HepG2 (cell line): ENCODE measurements at regions not wholly inside any gene's neighbourhood (a gene's known extent, or its start where the extent isn't known, plus 50 kb on each side); places are given as distances from the start of the nearest gene placed in this dataset.

Source experiments
- ATAC-seq: fragments of 200-7000 bp; cut with Tn5 transposase; 3 replicates; pipeline ENCODE4 v1.9.1; 2020; ENCODE audit warnings: mild to moderate bottlenecking, moderate library complexity
- BruUV-seq: library from RNA; stranded (reverse); fragments of 400-500 nt; replicated peaks from 2 replicates; lab custom pipeline; 2021; lab: Mats Ljungman, UMichigan
- CTCF ChIA-PET: fragments of 300-600 bp; formaldehyde crosslinking; extraction: SDS; loops from one replicate; lab custom pipeline; 2021; ENCODE audit warnings: low total read pairs, inconsistent platforms, low intra/inter-chr PET ratio; lab: Yijun Ruan, JAX
- POLR2A ChIA-PET: fragments of 350-600 bp; sonication (Branson Sonifier 250); formaldehyde crosslinking; loops from one replicate; lab custom pipeline; 2020; ENCODE audit warnings: antibody characterized with exemption, inconsistent platforms; lab: Yijun Ruan, JAX
- DNase-seq: peaks from one replicate; pipeline ENCODE4 v3.0.0-alpha.2; 2015; ENCODE audit warnings: low spot score
- FAIRE-seq: peaks from 3 replicates; lab custom pipeline; 2011; peaks lifted over from hg19 to GRCh38; lab: Jason Lieb, UNC
- H2AFZ ChIP-seq: one replicate; pipeline ENCODE4 v1.6.1; 2011; ENCODE audit warnings: low read length, inconsistent platforms
- H3K27ac ChIP-seq: fragments of 300-600 bp; 3 replicates; pipeline ENCODE4 v1.8.0; 2011; ENCODE audit warnings: mixed run types, mild to moderate bottlenecking, mixed read lengths, low read length, inconsistent platforms; ENCODE audit not compliant: insufficient read depth; ENCODE audit errors: extremely low read length
- H3K27me3 ChIP-seq, 2 experiments: fragments of 200-600 bp in 1 of 2; 2 replicates in 1 of 2; 3 replicates in 1 of 2; pipeline versions ENCODE4 v1.6.0 to v1.8.0; 2011; ENCODE audit warnings: low read length in 2 of 2, mild to moderate bottlenecking in 2 of 2, moderate library complexity in 2 of 2, inconsistent platforms in 1 of 2; ENCODE audit not compliant: insufficient read depth in 2 of 2, control insufficient read depth in 1 of 2
- H3K36me3 ChIP-seq, 2 experiments: fragments of 200-600 bp in 1 of 2; replicated peaks in 1 of 2; 2 replicates in 1 of 2; 3 replicates in 1 of 2; pipeline versions ENCODE4 v1.5.1 to v1.8.0; 2011; ENCODE audit warnings: low read length in 2 of 2, inconsistent platforms in 1 of 2; ENCODE audit not compliant: insufficient read depth in 2 of 2, control insufficient read depth in 1 of 2
- H3K4me1 ChIP-seq: 2 replicates; pipeline ENCODE4 v1.5.1; 2012; ENCODE audit warnings: low read length, inconsistent platforms; ENCODE audit not compliant: insufficient read depth
- H3K4me2 ChIP-seq: 2 replicates; pipeline ENCODE4 v1.6.0; 2011; ENCODE audit warnings: low read depth, low read length, inconsistent platforms
- H3K4me3 ChIP-seq, 3 experiments: fragments of 200-600 bp in 1 of 3; sonication (generic), shearing (Covaris generic) in 1 of 3; replicated peaks in 1 of 3; 2 replicates each; pipeline ENCODE4 v1.5.1; 2011 to 2016; ENCODE audit warnings: low read length in 3 of 3, inconsistent platforms in 2 of 3, low read depth in 2 of 3, mild to moderate bottlenecking in 2 of 3, control low read depth in 1 of 3, mixed read lengths in 1 of 3; ENCODE audit not compliant: insufficient read depth in 1 of 3
- H3K79me2 ChIP-seq: one replicate; pipeline ENCODE4 v1.6.1; 2011; ENCODE audit warnings: low read length, inconsistent platforms; ENCODE audit not compliant: insufficient read depth
- H3K9ac ChIP-seq: 2 replicates; pipeline ENCODE4 v1.6.0; 2011; ENCODE audit warnings: mild to moderate bottlenecking, low read depth, low read length, inconsistent platforms; ENCODE audit not compliant: insufficient read depth
- H3K9me3 ChIP-seq: 2 replicates; pipeline ENCODE4 v1.5.1; 2012; ENCODE audit warnings: mild to moderate bottlenecking, low read length
- H4K20me1 ChIP-seq: 2 replicates; pipeline ENCODE4 v1.6.0; 2011; ENCODE audit warnings: inconsistent platforms, mild to moderate bottlenecking, low read length, moderate library complexity; ENCODE audit not compliant: insufficient read depth
- CBX5 ChIP-seq: sonication (generic); formaldehyde crosslinking; IDR thresholded peaks from 2 replicates; pipeline ENCODE4 v1.4.0; 2020; ENCODE audit warnings: missing genetic modification reagents, borderline replicate concordance
- CEBPB ChIP-seq: IDR thresholded peaks from 2 replicates; pipeline ENCODE4 v1.6.1; 2011; ENCODE audit warnings: low read depth, low read length, improper control_type of control experiment, borderline replicate concordance
- CREBL2 ChIP-seq: sonication (generic); formaldehyde crosslinking; IDR thresholded peaks from 2 replicates; pipeline ENCODE4 v1.8.1; 2023; ENCODE audit warnings: missing genetic modification reagents, mild to moderate bottlenecking, borderline replicate concordance
- MED1 ChIP-seq: sonication (generic); formaldehyde crosslinking; IDR thresholded peaks from 2 replicates; pipeline ENCODE4 v1.4.0; 2020; ENCODE audit warnings: missing genetic modification reagents
- NPAS2 ChIP-seq: sonication (generic); formaldehyde crosslinking; IDR thresholded peaks from 2 replicates; pipeline ENCODE4 v1.8.0; 2022; ENCODE audit warnings: mild to moderate bottlenecking, missing genetic modification reagents, borderline replicate concordance
- RARG ChIP-seq: sonication (generic); formaldehyde crosslinking; IDR thresholded peaks from 2 replicates; pipeline ENCODE4 v1.4.0; 2020; ENCODE audit warnings: low read depth, mild to moderate bottlenecking, missing genetic modification reagents
- TOE1 ChIP-seq: sonication (generic); formaldehyde crosslinking; IDR thresholded peaks from 2 replicates; pipeline ENCODE4 v1.4.0; 2020; ENCODE audit warnings: mild to moderate bottlenecking, missing genetic modification reagents
- WIZ ChIP-seq: sonication (generic); formaldehyde crosslinking; IDR thresholded peaks from 2 replicates; pipeline ENCODE4 v1.5.1; 2020; ENCODE audit warnings: mild to moderate bottlenecking, missing genetic modification reagents
- ZNF563 ChIP-seq: sonication (generic); formaldehyde crosslinking; IDR thresholded peaks from 2 replicates; pipeline ENCODE4 v1.8.0; 2022; ENCODE audit warnings: mild to moderate bottlenecking, moderate library complexity, missing genetic modification reagents
- WGBS: methylation state at CpG from one replicate; pipeline ENCODE4 v1.1.6; 2017; ENCODE audit warnings: low lambda C conversion rate; 5-methylcytosine and 5-hydroxymethylcytosine counted together
- in situ Hi-C: cut with HindIII; loops from 2 replicates; pipeline ENCODE4 v1.10.0; 2017; ENCODE audit warnings: low pct_unique_long_range_greater_than_20kb; ENCODE audit not compliant: extremely low pct_ligation_motif_present
- intact Hi-C: fragments of 100-400 bp; cut with micrococcal nuclease; formaldehyde crosslinking; loops from one replicate; pipeline ENCODE4 v1.10.0; 2022; ENCODE audit not compliant: unreplicated experiment

DNA sequence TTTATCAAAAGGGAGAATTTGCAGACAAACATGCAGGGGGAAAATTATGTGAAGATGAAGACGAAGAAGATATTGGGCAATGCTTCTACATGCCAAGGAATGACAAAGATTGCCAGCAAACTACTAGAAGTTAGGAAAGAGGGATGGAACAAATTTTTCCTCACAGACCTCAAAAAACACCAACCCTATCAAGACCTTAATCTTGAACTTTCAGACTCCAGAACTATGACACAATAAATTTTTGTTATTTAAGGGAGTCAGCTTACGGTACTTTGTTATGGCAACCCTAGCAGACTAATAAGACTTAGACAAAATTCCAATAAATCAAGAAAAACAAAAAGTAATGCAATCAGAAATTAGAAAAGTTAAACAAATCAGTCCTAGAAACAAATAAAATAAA is 280.0 kb upstream of the GNAI1 start:
- TF ChIP-seq WIZ (CRISPR knock-in tag), result no peak
- DNase-seq (no peak), FAIRE-seq (no peak), ATAC-seq (no peak)
- no peaks in the 10 kb centered on the region for H3K4me1 ChIP-seq
- H3K9ac ChIP-seq, result no peak overlapping the region
- intact Hi-C loops, result no loop called here
- POLR2A ChIA-PET, result no interaction called here
- H3K4me3 ChIP-seq, result no peak overlapping the region
- CTCF ChIA-PET, result no interaction called here
- H2AFZ ChIP-seq, result no peak overlapping the region
- no peak overlapping the region for H3K27ac ChIP-seq
- no peaks in the 10 kb centered on the region for H3K27me3 ChIP-seq
- H4K20me1 ChIP-seq, result no peaks in the 10 kb centered on the region
- H3K4me2 ChIP-seq, result no peak overlapping the region
- BruUV-seq, result no TSS peak
- H3K36me3 ChIP-seq, result no peaks in the 10 kb centered on the region
- no peaks in the 10 kb centered on the region for H3K79me2 ChIP-seq
- in situ Hi-C loops, result no loop called here
- no peaks in the 10 kb centered on the region for H3K9me3 ChIP-seq
- 0% methylated on average over 2 of the region's 2 CpGs for WGBS

- POLR2A ChIA-PET, result no interaction called here
- TF ChIP-seq ZNF563, result no peak
- TF ChIP-seq RARG (CRISPR knock-in tag), result no peak
- no peak for TF ChIP-seq MED1 (CRISPR knock-in tag)
- no peak for TF ChIP-seq CBX5 (CRISPR knock-in tag)
- TF ChIP-seq TOE1 (CRISPR knock-in tag), result no peak
- TF ChIP-seq CEBPB, result 0 out of 2 replicates have a peak, but pooled peaks have one; percentile 50
- no peak for TF ChIP-seq CREBL2 (CRISPR knock-in tag)
- TF ChIP-seq NPAS2 (CRISPR knock-in tag), result no peak
- Histone ChIP-seq H3K9me3 (no peaks in the 10 kb centered on the region), H3K36me3 (no peaks in the 10 kb centered on the region), H3K4me3 (no peak overlapping the region), H3K27ac (no peak overlapping the region), H2AFZ (no peak overlapping the region), H3K4me1 (no peaks in the 10 kb centered on the region), H3K79me2 (no peaks in the 10 kb centered on the region), H3K4me2 (no peak overlapping the region), H3K9ac (no peak overlapping the region), H3K27me3 (no peaks in the 10 kb centered on the region), H4K20me1 (no peaks in the 10 kb centered on the region)
- ATAC-seq (no peak), FAIRE-seq (no peak), DNase-seq (no peak)
- WGBS, result 2% methylated on average over 1 of the region's 1 CpG
- no TSS peak for BruUV-seq
- in situ Hi-C loops, result no loop called here
- CTCF ChIA-PET, result no interaction called here
- intact Hi-C loops, result no loop called here
Measured at GRCh38 chr7:79837915-79838314, 296.7 kb upstream of the GNAI1 start.
